H9 (cell line): ENCODE measurements at regions not wholly inside any gene's neighbourhood (a gene's known extent, or its start where the extent isn't known, plus 50 kb on each side); places are given as distances from the start of the nearest gene placed in this dataset.

ENCODE experiments used
- DNase-seq: peaks from one replicate; pipeline ENCODE4 v3.0.0-alpha.2; 2017
- H2AFZ ChIP-seq: one replicate; pipeline ENCODE4 v1.6.1; 2013; ENCODE audit warnings: mild to moderate bottlenecking, low read length, control low read depth, moderate library complexity
- H2AK5ac ChIP-seq: 2 replicates; pipeline ENCODE4 v1.6.1; 2013; ENCODE audit warnings: low read length, control low read depth, mixed read lengths; ENCODE audit not compliant: insufficient read length
- H2BK120ac ChIP-seq: one replicate; pipeline ENCODE4 v1.6.1; 2013; ENCODE audit warnings: low read depth, mild to moderate bottlenecking, low read length, control low read depth, inconsistent platforms; ENCODE audit not compliant: poor library complexity, severe bottlenecking
- H2BK12ac ChIP-seq: 2 replicates; pipeline ENCODE4 v1.6.1; 2013; ENCODE audit warnings: low read length, control low read depth, mixed read lengths, low read depth; ENCODE audit not compliant: insufficient read length
- H2BK15ac ChIP-seq: 2 replicates; pipeline ENCODE4 v1.6.1; 2013; ENCODE audit warnings: low read depth, low read length, control low read depth
- H2BK20ac ChIP-seq: one replicate; pipeline ENCODE4 v1.6.1; 2013; ENCODE audit warnings: low read depth, mild to moderate bottlenecking, low read length, control low read depth, inconsistent platforms; ENCODE audit not compliant: poor library complexity, severe bottlenecking
- H2BK5ac ChIP-seq: 2 replicates; pipeline ENCODE4 v1.6.1; 2013; ENCODE audit warnings: low read length, control low read depth, mixed read lengths; ENCODE audit not compliant: insufficient read length
- H3K14ac ChIP-seq: 2 replicates; pipeline ENCODE4 v1.6.1; 2013; ENCODE audit warnings: low read length, control low read depth; ENCODE audit not compliant: insufficient read depth
- H3K18ac ChIP-seq: 2 replicates; pipeline ENCODE4 v1.6.1; 2013; ENCODE audit warnings: low read depth, mild to moderate bottlenecking, mixed read lengths, low read length, control low read depth; ENCODE audit not compliant: insufficient read length
- H3K23ac ChIP-seq: 2 replicates; pipeline ENCODE4 v1.6.1; 2013; ENCODE audit warnings: low read length, control low read depth, mixed read lengths, low read depth; ENCODE audit not compliant: insufficient read length
- H3K23me2 ChIP-seq: 2 replicates; pipeline ENCODE4 v1.6.1; 2013; ENCODE audit warnings: low read depth, mild to moderate bottlenecking, mixed read lengths, low read length, control low read depth; ENCODE audit not compliant: insufficient read length, poor library complexity, severe bottlenecking
- H3K27ac ChIP-seq: 2 replicates; pipeline ENCODE4 v1.5.1; 2013; ENCODE audit warnings: low read length, control low read depth, mixed read lengths, low read depth; ENCODE audit not compliant: insufficient read length
- H3K27me3 ChIP-seq: 2 replicates; pipeline ENCODE4 v1.6.1; 2013; ENCODE audit warnings: low read length, control low read depth, inconsistent platforms; ENCODE audit not compliant: insufficient read depth
- H3K4ac ChIP-seq: 2 replicates; pipeline ENCODE4 v1.6.1; 2013; ENCODE audit warnings: low read depth, mild to moderate bottlenecking, control low read depth, inconsistent platforms, low read length, moderate library complexity
- H3K4me1 ChIP-seq: 2 replicates; pipeline ENCODE4 v1.6.1; 2013; ENCODE audit warnings: low read length, control low read depth, inconsistent platforms; ENCODE audit not compliant: insufficient read depth
- H3K4me2 ChIP-seq: 2 replicates; pipeline ENCODE4 v1.6.1; 2013; ENCODE audit warnings: low read length, control low read depth, mixed read lengths; ENCODE audit not compliant: insufficient read length, insufficient read depth
- H3K56ac ChIP-seq: 2 replicates; pipeline ENCODE4 v1.6.1; 2013; ENCODE audit warnings: low read depth, mild to moderate bottlenecking, mixed read lengths, low read length, control low read depth; ENCODE audit not compliant: insufficient read length
- H3K79me1 ChIP-seq: 2 replicates; pipeline ENCODE4 v1.6.1; 2013; ENCODE audit warnings: low read depth, mild to moderate bottlenecking, moderate library complexity, low read length, control low read depth, inconsistent platforms; ENCODE audit not compliant: insufficient read depth, poor library complexity, severe bottlenecking
- H3K79me2 ChIP-seq: 2 replicates; pipeline ENCODE4 v1.6.1; 2013; ENCODE audit warnings: low read length, control low read depth, inconsistent platforms; ENCODE audit not compliant: insufficient read depth
- H3K9ac ChIP-seq: 2 replicates; pipeline ENCODE4 v1.6.1; 2013; ENCODE audit warnings: low read length, control low read depth, mixed read lengths; ENCODE audit not compliant: insufficient read length; ENCODE audit errors: extremely low read depth
- H3K9me3 ChIP-seq: one replicate; pipeline ENCODE4 v1.6.1; 2013; ENCODE audit warnings: low read depth, low read length, inconsistent platforms; ENCODE audit not compliant: control insufficient read depth
- H3T11ph ChIP-seq: one replicate; pipeline ENCODE4 v1.6.1; 2013; ENCODE audit warnings: mild to moderate bottlenecking, low read length, control low read depth, inconsistent platforms
- H4K20me1 ChIP-seq: one replicate; pipeline ENCODE4 v1.6.1; 2013; ENCODE audit not compliant: control insufficient read depth, insufficient read length, insufficient read depth
- H4K5ac ChIP-seq: 2 replicates; pipeline ENCODE4 v1.6.1; 2013; ENCODE audit warnings: low read depth, mild to moderate bottlenecking, mixed read lengths, low read length, control low read depth; ENCODE audit not compliant: insufficient read length
- H4K8ac ChIP-seq: replicated peaks from 2 replicates; pipeline ENCODE4 v1.6.1; 2013; ENCODE audit warnings: low read length, control low read depth, mixed read lengths, low read depth; ENCODE audit not compliant: insufficient read length
- H4K91ac ChIP-seq: 2 replicates; pipeline ENCODE4 v1.6.1; 2013; ENCODE audit warnings: low read depth, mild to moderate bottlenecking, moderate library complexity, mixed read lengths, low read length, control low read depth; ENCODE audit not compliant: insufficient read length
- H3K27ac Mint-ChIP-seq, 3 experiments: 2 replicates in 2 of 3; 3 replicates in 1 of 3; pipeline ENCODE4 v1.8.0; 2020 to 2021; ENCODE audit warnings: mixed read lengths in 3 of 3, mild to moderate bottlenecking in 1 of 3, moderate library complexity in 1 of 3
- H3K27me3 Mint-ChIP-seq: 2 replicates; pipeline ENCODE4 v1.8.0; 2021; ENCODE audit warnings: low read depth, mild to moderate bottlenecking, moderate library complexity, mixed read lengths
- H3K36me3 Mint-ChIP-seq, 3 experiments: 2 replicates in 2 of 3; 3 replicates in 1 of 3; pipeline ENCODE4 v1.8.0; 2020 to 2021; ENCODE audit warnings: low read depth in 3 of 3, mixed read lengths in 3 of 3; ENCODE audit not compliant: insufficient read depth in 1 of 3
- H3K4me1 Mint-ChIP-seq, 2 experiments: 2 replicates each; pipeline ENCODE4 v1.8.0; 2020; ENCODE audit warnings: mixed read lengths in 2 of 2
- H3K4me3 Mint-ChIP-seq, 2 experiments: 2 replicates in 1 of 2; 3 replicates in 1 of 2; pipeline ENCODE4 v1.8.0; 2020 to 2021; ENCODE audit warnings: mild to moderate bottlenecking in 2 of 2, mixed read lengths in 2 of 2, moderate library complexity in 1 of 2
- H3K9me3 Mint-ChIP-seq, 2 experiments: 2 replicates in 1 of 2; 3 replicates in 1 of 2; pipeline ENCODE4 v1.8.0; 2020; ENCODE audit warnings: mild to moderate bottlenecking in 2 of 2, mixed read lengths in 2 of 2, moderate library complexity in 1 of 2
- WGBS: extraction: QIAGEN DNeasy Blood & Tissue Kit; methylation state at CpG from one replicate; pipeline ENCODE4 v1.1.7; 2013; ENCODE audit warnings: missing lambda C conversion rate, low lambda C conversion rate, mixed read lengths; ENCODE audit not compliant: insufficient read length; ENCODE audit errors: extremely low coverage; 5-methylcytosine and 5-hydroxymethylcytosine counted together
- TF ChIP-seq, protein P1 (sequence below): fragments of 200-600 bp; sonication (generic); conservative IDR thresholded peaks from 3 replicates; pipeline ENCODE4 v1.8.0; 2021; ENCODE audit warnings: antibody characterized with exemption, mild to moderate bottlenecking

DNA sequence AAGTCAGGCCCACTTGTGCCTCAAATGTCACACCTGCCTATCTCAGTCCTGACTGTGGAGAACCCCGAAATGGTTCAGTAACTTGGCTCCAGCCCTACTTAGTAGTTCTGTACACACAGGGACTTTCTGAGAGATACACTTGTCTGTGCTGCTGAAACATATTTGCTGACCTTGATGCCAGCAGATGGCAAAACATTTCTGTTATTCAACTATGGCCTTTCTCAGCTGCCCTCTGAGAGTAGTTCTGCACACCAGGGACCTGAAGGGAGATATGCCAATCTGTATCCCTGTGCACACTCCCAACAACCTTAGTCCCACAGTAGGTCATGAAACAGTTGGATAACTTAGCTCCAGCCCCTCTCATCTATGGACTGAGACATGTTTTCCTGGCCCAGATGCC is 1651.5 kb downstream of the LRRC4C start:
- no peaks in the 10 kb centered on the region for H3K27me3 ChIP-seq
- H3T11ph ChIP-seq, result no peak overlapping the region
- H3K4ac ChIP-seq, result no peak overlapping the region
- H3K4me1 ChIP-seq, result no peaks in the 10 kb centered on the region
- H2BK12ac ChIP-seq, result no peak overlapping the region
- no peak overlapping the region for H2BK5ac ChIP-seq
- Mint-ChIP-seq H3K27ac (no peak overlapping the region), H3K36me3 (peaks cover 2 to 14% (median 5%) of the 10 kb centered on the region in 3 experiments; a peak in 5 of 7 replicates), H3K4me3 (no peak overlapping the region), H3K4me1 (peaks cover 0 to 2% of the 10 kb centered on the region in 2 experiments; a peak in 1 of 4 replicates), H3K27me3 (no peaks in the 10 kb centered on the region), H3K9me3 (peaks cover 13 to 14% of the 10 kb centered on the region in 2 experiments; a peak in 4 of 5 replicates)
- no peak overlapping the region for H2AK5ac ChIP-seq
- no peak overlapping the region for H3K4me2 ChIP-seq
- WGBS, result no CpG with 5 or more reads among the region's 1 CpG
- H2BK120ac ChIP-seq, result no peak overlapping the region
- no peak overlapping the region for H4K8ac ChIP-seq
- no peaks in the 10 kb centered on the region for H3K23me2 ChIP-seq
- no peak overlapping the region for H3K9ac ChIP-seq
- H2BK20ac ChIP-seq, result no peak overlapping the region
- H4K20me1 ChIP-seq, result no peaks in the 10 kb centered on the region
- no peak overlapping the region for H3K18ac ChIP-seq
- no peaks in the 10 kb centered on the region for H3K79me2 ChIP-seq
- H2BK15ac ChIP-seq, result no peak overlapping the region
- no peak overlapping the region for H4K5ac ChIP-seq
- no peak overlapping the region for H3K56ac ChIP-seq
- H3K27ac ChIP-seq, result no peak overlapping the region
- no peak overlapping the region for H3K14ac ChIP-seq
- H4K91ac ChIP-seq, result no peak overlapping the region
- H3K23ac ChIP-seq, result no peak overlapping the region
- no peak overlapping the region for H2AFZ ChIP-seq
- TF ChIP-seq, protein P1, sequence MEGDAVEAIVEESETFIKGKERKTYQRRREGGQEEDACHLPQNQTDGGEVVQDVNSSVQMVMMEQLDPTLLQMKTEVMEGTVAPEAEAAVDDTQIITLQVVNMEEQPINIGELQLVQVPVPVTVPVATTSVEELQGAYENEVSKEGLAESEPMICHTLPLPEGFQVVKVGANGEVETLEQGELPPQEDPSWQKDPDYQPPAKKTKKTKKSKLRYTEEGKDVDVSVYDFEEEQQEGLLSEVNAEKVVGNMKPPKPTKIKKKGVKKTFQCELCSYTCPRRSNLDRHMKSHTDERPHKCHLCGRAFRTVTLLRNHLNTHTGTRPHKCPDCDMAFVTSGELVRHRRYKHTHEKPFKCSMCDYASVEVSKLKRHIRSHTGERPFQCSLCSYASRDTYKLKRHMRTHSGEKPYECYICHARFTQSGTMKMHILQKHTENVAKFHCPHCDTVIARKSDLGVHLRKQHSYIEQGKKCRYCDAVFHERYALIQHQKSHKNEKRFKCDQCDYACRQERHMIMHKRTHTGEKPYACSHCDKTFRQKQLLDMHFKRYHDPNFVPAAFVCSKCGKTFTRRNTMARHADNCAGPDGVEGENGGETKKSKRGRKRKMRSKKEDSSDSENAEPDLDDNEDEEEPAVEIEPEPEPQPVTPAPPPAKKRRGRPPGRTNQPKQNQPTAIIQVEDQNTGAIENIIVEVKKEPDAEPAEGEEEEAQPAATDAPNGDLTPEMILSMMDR, result no peak
- H3K79me1 ChIP-seq, result no peaks in the 10 kb centered on the region
- no peaks in the 10 kb centered on the region for H3K9me3 ChIP-seq
- no peak for DNase-seq
